ENCODE measurements at regions not wholly inside any gene's neighbourhood (a gene's known extent, or its start where the extent isn't known, plus 50 kb on each side); places are given as distances from the start of the nearest gene placed in this dataset.

GRCh38 chr2:66111706-66112105 lies 323.2 kb upstream of the MEIS1 start:
- TF ChIP-seq CTCF (IDR thresholded peaks at IDR 0.05) (no peak), POLR2A (IDR thresholded peaks at IDR 0.05) (no peak)

All from gastroesophageal sphincter (tissue), 3 donors.